Lung (tissue), 11 donors: ENCODE measurements at regions not wholly inside any gene's neighbourhood (a gene's known extent, or its start where the extent isn't known, plus 50 kb on each side); places are given as distances from the start of the nearest gene placed in this dataset.

Experiments
- ATAC-seq: fragments of 200-7000 bp; cut with Tn5 transposase; one replicate; pipeline ENCODE4 v1.9.1; 2020; ENCODE audit warnings: moderate number of reproducible peaks; ENCODE audit not compliant: insufficient read depth, low FRiP score
- DNase-seq, 3 donors: peaks; one replicate each; pipeline ENCODE4 v3.0.0-alpha.2; 2013 to 2017
- H3K27ac ChIP-seq, 2 donors: one replicate each; pipeline ENCODE4 v1.5.1; 2013; ENCODE audit warnings: mild to moderate bottlenecking in 2 of 2, moderate library complexity in 2 of 2, control low read depth in 1 of 2, inconsistent platforms in 1 of 2, low read depth in 1 of 2, low read length in 1 of 2
- H3K27me3 ChIP-seq, 3 donors: one replicate each; pipeline ENCODE4 v1.5.1; 2013; ENCODE audit warnings: low read length in 2 of 3; ENCODE audit not compliant: control insufficient read depth in 3 of 3, insufficient read depth in 3 of 3
- H3K36me3 ChIP-seq, 4 donors: one replicate each; pipeline ENCODE4 v1.5.1; 2013; ENCODE audit warnings: low read length in 4 of 4, mild to moderate bottlenecking in 1 of 4, moderate library complexity in 1 of 4; ENCODE audit not compliant: control insufficient read depth in 4 of 4, insufficient read depth in 4 of 4
- H3K4me1 ChIP-seq, 5 donors: one replicate each; pipeline ENCODE4 v1.5.1; 2013; ENCODE audit warnings: low read length in 5 of 5, mild to moderate bottlenecking in 2 of 5, moderate library complexity in 1 of 5; ENCODE audit not compliant: control insufficient read depth in 5 of 5, insufficient read depth in 5 of 5
- H3K4me3 ChIP-seq: one replicate; pipeline ENCODE4 v1.5.1; 2013; ENCODE audit warnings: mild to moderate bottlenecking, control low read depth, moderate library complexity
- H3K9ac ChIP-seq, 2 donors: one replicate each; pipeline ENCODE4 v1.5.1; 2013; ENCODE audit warnings: low read length in 2 of 2, control low read depth in 1 of 2; ENCODE audit not compliant: insufficient read depth in 1 of 2
- H3K9me3 ChIP-seq, 4 donors: one replicate each; pipeline ENCODE4 v1.5.1; 2013; ENCODE audit warnings: low read length in 3 of 4, mild to moderate bottlenecking in 1 of 4, moderate library complexity in 1 of 4; ENCODE audit not compliant: control insufficient read depth in 4 of 4, insufficient read depth in 3 of 4
- WGBS, 2 donors: extraction: QIAGEN DNeasy Blood & Tissue Kit; methylation state at CpG; one replicate each; pipeline ENCODE4 v1.1.7; 2013; 5-methylcytosine and 5-hydroxymethylcytosine counted together
- TF ChIP-seq, protein P1 (sequence below): IDR thresholded peaks from 2 replicates; pipeline ENCODE4 v1.5.1; 2012; ENCODE audit warnings: mild to moderate bottlenecking; ENCODE audit errors: control extremely low read depth, extremely low read depth
- donor health status: control.
- donor health status: control.
- donor health status: Bipolar disorder and iron deficiency.
- donor health status: healthy.
- donor health status: DM: yes; HTN: yes; CAD: no.

DNA sequence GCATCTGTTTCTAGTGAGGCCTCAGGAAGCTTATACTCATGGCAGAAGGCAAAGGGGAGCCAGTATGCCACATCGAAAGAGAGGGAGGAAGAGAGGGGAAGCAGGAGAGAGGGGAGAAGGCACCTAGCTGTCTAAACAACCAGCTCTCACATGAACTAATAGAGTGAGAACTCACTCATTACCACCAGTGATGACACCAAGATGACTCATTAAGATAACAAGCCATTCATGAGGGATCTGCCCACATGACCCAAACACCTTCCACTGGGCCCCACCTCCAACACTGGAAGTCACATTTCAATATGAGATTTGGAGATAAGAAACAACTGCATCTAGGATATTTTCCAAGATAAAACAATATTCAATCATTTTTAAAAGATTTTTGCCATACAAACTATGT is 753.9 kb upstream of the ZEB2 start:
- no peaks in the 10 kb centered on the region for H3K27me3 ChIP-seq
- H3K9me3 ChIP-seq: peaks cover 0 to 3% (median 0%) of the 10 kb centered on the region in 4 donors
- H3K27ac ChIP-seq: no peak overlapping the region
- H3K9ac ChIP-seq: no peak overlapping the region
- no peak overlapping the region for H3K4me3 ChIP-seq
- ATAC-seq: no peak
- 80 to 93% methylated on average over 1 of the region's 1 CpG for WGBS, 2 donors
- H3K4me1 ChIP-seq: no peaks in the 10 kb centered on the region
- TF ChIP-seq, protein P1, sequence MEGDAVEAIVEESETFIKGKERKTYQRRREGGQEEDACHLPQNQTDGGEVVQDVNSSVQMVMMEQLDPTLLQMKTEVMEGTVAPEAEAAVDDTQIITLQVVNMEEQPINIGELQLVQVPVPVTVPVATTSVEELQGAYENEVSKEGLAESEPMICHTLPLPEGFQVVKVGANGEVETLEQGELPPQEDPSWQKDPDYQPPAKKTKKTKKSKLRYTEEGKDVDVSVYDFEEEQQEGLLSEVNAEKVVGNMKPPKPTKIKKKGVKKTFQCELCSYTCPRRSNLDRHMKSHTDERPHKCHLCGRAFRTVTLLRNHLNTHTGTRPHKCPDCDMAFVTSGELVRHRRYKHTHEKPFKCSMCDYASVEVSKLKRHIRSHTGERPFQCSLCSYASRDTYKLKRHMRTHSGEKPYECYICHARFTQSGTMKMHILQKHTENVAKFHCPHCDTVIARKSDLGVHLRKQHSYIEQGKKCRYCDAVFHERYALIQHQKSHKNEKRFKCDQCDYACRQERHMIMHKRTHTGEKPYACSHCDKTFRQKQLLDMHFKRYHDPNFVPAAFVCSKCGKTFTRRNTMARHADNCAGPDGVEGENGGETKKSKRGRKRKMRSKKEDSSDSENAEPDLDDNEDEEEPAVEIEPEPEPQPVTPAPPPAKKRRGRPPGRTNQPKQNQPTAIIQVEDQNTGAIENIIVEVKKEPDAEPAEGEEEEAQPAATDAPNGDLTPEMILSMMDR: no peak
- DNase-seq: no peak
- H3K36me3 ChIP-seq: no peaks in the 10 kb centered on the region

DNA sequence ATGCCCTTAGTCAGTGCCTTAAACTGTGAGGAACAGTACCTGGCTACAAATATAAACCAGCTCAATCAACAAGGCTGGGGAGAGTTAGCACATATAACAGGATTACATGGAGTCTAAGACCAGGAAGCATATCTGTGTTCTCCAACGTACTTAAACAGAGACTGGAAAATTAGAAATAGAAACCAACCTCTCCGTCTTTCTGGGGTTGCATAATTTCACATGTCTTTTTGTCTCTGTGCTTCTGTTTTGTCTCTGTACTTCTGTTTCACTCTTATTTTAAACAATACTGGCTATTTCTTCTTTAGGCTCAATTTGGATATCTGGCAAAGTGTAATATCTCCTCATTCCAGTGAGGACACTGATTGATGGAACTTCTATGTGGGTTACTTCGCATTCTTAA is 749.0 kb upstream of the ZEB2 start:
- Histone ChIP-seq H3K27me3 (no peaks in the 10 kb centered on the region), H3K9ac (no peak overlapping the region), H3K4me1 (no peaks in the 10 kb centered on the region), H3K9me3 (peaks cover 0 to 3% (median 0%) of the 10 kb centered on the region in 4 donors), H3K36me3 (no peaks in the 10 kb centered on the region), H3K4me3 (no peak overlapping the region), H3K27ac (no peak overlapping the region)
- WGBS, 2 donors: 69 to 76% methylated on average over 3 of the region's 3 CpGs
- TF ChIP-seq, protein P1: no peak
- no peak for DNase-seq
- ATAC-seq: no peak

DNA sequence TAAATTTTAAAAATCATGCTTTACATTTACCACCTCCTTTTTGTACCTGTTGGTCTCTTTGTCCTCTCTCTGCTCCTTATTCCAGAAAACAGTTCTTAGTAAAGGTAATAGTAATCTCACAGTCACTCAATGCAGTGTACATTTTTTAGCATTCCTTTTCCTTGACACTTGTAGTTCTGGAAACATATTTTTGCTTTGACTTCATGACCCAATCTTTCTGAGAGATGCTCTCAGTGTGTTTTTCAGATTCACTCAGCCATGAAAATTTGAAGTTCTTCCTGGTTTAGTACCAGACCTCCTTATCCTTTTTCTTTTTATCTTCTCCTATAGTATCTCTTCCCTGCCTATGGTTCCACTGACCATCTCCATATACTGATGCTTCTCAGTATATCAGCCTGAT is 747.5 kb upstream of the ZEB2 start:
- H3K27ac ChIP-seq: no peak overlapping the region
- H3K9ac ChIP-seq: no peak overlapping the region
- TF ChIP-seq, protein P1: no peak
- H3K9me3 ChIP-seq: no peaks in the 10 kb centered on the region
- H3K36me3 ChIP-seq: no peaks in the 10 kb centered on the region
- ATAC-seq (no peak), DNase-seq (no peak)
- no peaks in the 10 kb centered on the region for H3K4me1 ChIP-seq
- no peak overlapping the region for H3K4me3 ChIP-seq
- H3K27me3 ChIP-seq: no peaks in the 10 kb centered on the region

DNA sequence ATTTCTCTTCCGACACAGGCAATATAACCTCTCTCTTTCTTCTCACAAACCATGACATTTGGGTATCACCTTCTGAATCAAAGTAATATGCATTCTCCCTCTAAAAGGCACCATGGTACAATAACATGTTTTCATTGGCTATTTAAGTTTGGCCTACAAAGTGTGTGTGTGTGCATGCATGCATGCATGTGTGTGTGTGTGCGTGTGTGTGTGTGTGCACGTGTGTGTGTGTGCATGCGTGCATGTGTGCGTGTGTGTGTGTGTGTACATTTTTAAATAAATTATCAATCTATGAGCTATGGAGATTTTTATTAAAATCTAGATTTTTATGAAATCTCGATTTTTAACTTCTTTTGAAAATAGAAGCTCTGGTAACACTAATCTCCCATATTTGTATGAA is 745.3 kb upstream of the ZEB2 start:
- Histone ChIP-seq H3K4me3 (no peak overlapping the region), H3K4me1 (no peaks in the 10 kb centered on the region), H3K9me3 (no peaks in the 10 kb centered on the region), H3K36me3 (no peaks in the 10 kb centered on the region), H3K9ac (no peak overlapping the region), H3K27me3 (no peaks in the 10 kb centered on the region), H3K27ac (no peak overlapping the region)
- DNase-seq (no peak), ATAC-seq (no peak)
- TF ChIP-seq, protein P1: no peak
- 94 to 97% methylated on average over 6 of the region's 6 CpGs for WGBS, 2 donors
